SJCRH30 (cell line): ENCODE measurements at regions not wholly inside any gene's neighbourhood (a gene's known extent, or its start where the extent isn't known, plus 50 kb on each side); places are given as distances from the start of the nearest gene placed in this dataset.
A peak's percentile ranks its signal among the peaks of the same experiment; 100 is the strongest.

ENCODE experiments used
- DNase-seq, 2 experiments: peaks; one replicate each; pipeline ENCODE4 v3.0.0-alpha.2; 2015 to 2020
- H3K27ac ChIP-seq: fragments of 250-450 bp; sonication (Bioruptor Pico); 2 replicates; pipeline ENCODE4 v1.5.1; 2020; ENCODE audit warnings: mild to moderate bottlenecking, moderate library complexity
- H3K27me3 ChIP-seq: fragments of 250-450 bp; sonication (Bioruptor Pico); 2 replicates; pipeline ENCODE4 v1.5.1; 2020; ENCODE audit warnings: mild to moderate bottlenecking, moderate library complexity
- H3K36me3 ChIP-seq: fragments of 250-450 bp; sonication (Bioruptor Pico); 2 replicates; pipeline ENCODE4 v1.5.1; 2020; ENCODE audit warnings: mild to moderate bottlenecking, moderate library complexity
- H3K4me1 ChIP-seq: fragments of 250-450 bp; sonication (Bioruptor Pico); 2 replicates; pipeline ENCODE4 v1.5.1; 2020; ENCODE audit warnings: mild to moderate bottlenecking, moderate library complexity
- H3K4me3 ChIP-seq: fragments of 250-450 bp; sonication (Bioruptor Pico); 2 replicates; pipeline ENCODE4 v1.5.1; 2020; ENCODE audit warnings: mild to moderate bottlenecking, moderate library complexity
- H3K9me3 ChIP-seq: fragments of 250-450 bp; sonication (Bioruptor Pico); replicated peaks from 2 replicates; pipeline ENCODE4 v1.5.1; 2020; ENCODE audit warnings: mild to moderate bottlenecking, moderate library complexity

- DNase-seq: no peak
- Histone ChIP-seq H3K9me3 (no peaks in the 10 kb centered on the region), H3K27ac (no peak overlapping the region), H3K27me3 (peaks cover 2% of the 10 kb centered on the region; the same call in 1 of the 2 replicates), H3K4me3 (no peak overlapping the region), H3K4me1 (no peaks in the 10 kb centered on the region), H3K36me3 (no peaks in the 10 kb centered on the region)
These were observed 518.0 kb downstream of the XPNPEP1 start for GRCh38 chr10:109405338-109405737.

GRCh38 chr10:109403551-109403950 is 519.8 kb downstream of the XPNPEP1 start:
- Histone ChIP-seq H3K36me3 (no peaks in the 10 kb centered on the region), H3K4me3 (no peak overlapping the region), H3K4me1 (no peaks in the 10 kb centered on the region), H3K27ac (no peak overlapping the region), H3K9me3 (no peaks in the 10 kb centered on the region; the same call in 1 of the 2 replicates), H3K27me3 (peaks cover 2% of the 10 kb centered on the region; the same call in 1 of the 2 replicates)
- no peak for DNase-seq

GRCh38 chr10:109393425-109393824 is 529.9 kb downstream of the XPNPEP1 start:
- no peaks in the 10 kb centered on the region for H3K9me3 ChIP-seq
- H3K4me1 ChIP-seq: no peaks in the 10 kb centered on the region
- H3K27me3 ChIP-seq: no peaks in the 10 kb centered on the region
- DNase-seq: peak; percentile 23 to 40
- H3K4me3 ChIP-seq: no peak overlapping the region
- H3K27ac ChIP-seq: no peak overlapping the region
- H3K36me3 ChIP-seq: no peaks in the 10 kb centered on the region

- H3K4me3 ChIP-seq: no peak overlapping the region
- no peaks in the 10 kb centered on the region for H3K27me3 ChIP-seq
- peak overlapping the region; percentile 71 for H3K27ac ChIP-seq
These were observed 536.4 kb downstream of the XPNPEP1 start for GRCh38 chr10:109386921-109387320.

GRCh38 chr10:109386101-109386500 is 537.2 kb downstream of the XPNPEP1 start:
- no peaks in the 10 kb centered on the region for H3K36me3 ChIP-seq
- H3K27ac ChIP-seq: peak overlapping the region; percentile 75
- H3K27me3 ChIP-seq: no peaks in the 10 kb centered on the region
- peaks cover 3% of the 10 kb centered on the region for H3K9me3 ChIP-seq
- DNase-seq: peak; percentile 85 to 92
- H3K4me3 ChIP-seq: no peak overlapping the region
- peaks cover 17% of the 10 kb centered on the region for H3K4me1 ChIP-seq

More at GRCh38 chr10:109386921-109387320, 536.4 kb downstream of the XPNPEP1 start:
- DNase-seq: peak; percentile 31 to 68
- peaks cover 17% of the 10 kb centered on the region for H3K4me1 ChIP-seq
- H3K9me3 ChIP-seq: peaks cover 3% of the 10 kb centered on the region
- no peaks in the 10 kb centered on the region for H3K36me3 ChIP-seq

- Histone ChIP-seq H3K27ac (no peak overlapping the region), H3K9me3 (no peaks in the 10 kb centered on the region), H3K27me3 (no peaks in the 10 kb centered on the region)
These were observed 544.1 kb downstream of the XPNPEP1 start for GRCh38 chr10:109379186-109379585.

GRCh38 chr10:109374215-109374614 is 549.1 kb downstream of the XPNPEP1 start:
- Histone ChIP-seq H3K4me1 (peaks cover 10% of the 10 kb centered on the region; the same call in 1 of the 2 replicates), H3K27me3 (no peaks in the 10 kb centered on the region), H3K36me3 (no peaks in the 10 kb centered on the region), H3K4me3 (no peak overlapping the region), H3K9me3 (no peaks in the 10 kb centered on the region), H3K27ac (no peak overlapping the region)
- no peak for DNase-seq

More at GRCh38 chr10:109379186-109379585, 544.1 kb downstream of the XPNPEP1 start:
- H3K4me1 ChIP-seq: peaks cover 8% of the 10 kb centered on the region; the same call in 1 of the 2 replicates
- DNase-seq: no peak
- H3K36me3 ChIP-seq: no peaks in the 10 kb centered on the region
- H3K4me3 ChIP-seq: no peak overlapping the region

- H3K36me3 ChIP-seq: no peaks in the 10 kb centered on the region
- H3K27me3 ChIP-seq: no peaks in the 10 kb centered on the region
- H3K4me3 ChIP-seq: no peak overlapping the region
- H3K27ac ChIP-seq: no peak overlapping the region
- DNase-seq: no peak
- H3K4me1 ChIP-seq: peaks cover 6% of the 10 kb centered on the region; the same call in 1 of the 2 replicates
- 0 out of 2 replicates have a peak, but pooled peaks cover 2% of the 10 kb centered on the region for H3K9me3 ChIP-seq
These were observed 564.0 kb downstream of the XPNPEP1 start for GRCh38 chr10:109359316-109359715.

- Histone ChIP-seq H3K27ac (no peak overlapping the region), H3K9me3 (no peaks in the 10 kb centered on the region), H3K36me3 (no peaks in the 10 kb centered on the region), H3K27me3 (no peaks in the 10 kb centered on the region), H3K4me3 (no peak overlapping the region), H3K4me1 (peaks cover 6% of the 10 kb centered on the region; the same call in 1 of the 2 replicates)
- DNase-seq: no peak
These were observed 565.0 kb downstream of the XPNPEP1 start for GRCh38 chr10:109358325-109358724.

- H3K9me3 ChIP-seq: peaks cover 7% of the 10 kb centered on the region
- peaks cover 26% of the 10 kb centered on the region for H3K4me1 ChIP-seq
- no peak for DNase-seq
- no peak overlapping the region for H3K4me3 ChIP-seq
- no peaks in the 10 kb centered on the region for H3K27me3 ChIP-seq
- H3K36me3 ChIP-seq: no peaks in the 10 kb centered on the region
- no peak overlapping the region for H3K27ac ChIP-seq
These were observed 575.0 kb downstream of the XPNPEP1 start for GRCh38 chr10:109348324-109348723.

GRCh38 chr10:109343293-109343692 is 580.0 kb downstream of the XPNPEP1 start:
- no peaks in the 10 kb centered on the region; the same call in 1 of the 2 replicates for H3K9me3 ChIP-seq
- H3K36me3 ChIP-seq: no peaks in the 10 kb centered on the region
- peaks cover 41% of the 10 kb centered on the region for H3K4me1 ChIP-seq
- peak; percentile 93 to 97 for DNase-seq
- peak overlapping the region; percentile 85 for H3K27ac ChIP-seq
- no peak overlapping the region for H3K4me3 ChIP-seq
- no peaks in the 10 kb centered on the region for H3K27me3 ChIP-seq

- DNase-seq: no peak
- Histone ChIP-seq H3K36me3 (no peaks in the 10 kb centered on the region), H3K9me3 (no peaks in the 10 kb centered on the region; the same call in 1 of the 2 replicates), H3K27me3 (no peaks in the 10 kb centered on the region), H3K4me3 (no peak overlapping the region), H3K27ac (peak overlapping the region; percentile 85), H3K4me1 (peaks cover 41% of the 10 kb centered on the region)
These were observed 581.3 kb downstream of the XPNPEP1 start for GRCh38 chr10:109341986-109342385.

GRCh38 chr10:109328001-109328400 is 595.3 kb downstream of the XPNPEP1 start:
- no peaks in the 10 kb centered on the region for H3K9me3 ChIP-seq
- no peak for DNase-seq
- no peak overlapping the region for H3K27ac ChIP-seq
- no peaks in the 10 kb centered on the region for H3K36me3 ChIP-seq
- no peaks in the 10 kb centered on the region for H3K27me3 ChIP-seq
- no peaks in the 10 kb centered on the region for H3K4me1 ChIP-seq
- no peak overlapping the region for H3K4me3 ChIP-seq

- DNase-seq: no peak
- Histone ChIP-seq H3K27me3 (no peaks in the 10 kb centered on the region), H3K4me1 (no peaks in the 10 kb centered on the region), H3K4me3 (no peak overlapping the region), H3K36me3 (no peaks in the 10 kb centered on the region), H3K27ac (no peak overlapping the region), H3K9me3 (no peaks in the 10 kb centered on the region)
These were observed 596.0 kb downstream of the XPNPEP1 start for GRCh38 chr10:109327266-109327665.

GRCh38 chr10:109324721-109325120 is 598.6 kb downstream of the XPNPEP1 start:
- no peaks in the 10 kb centered on the region for H3K4me1 ChIP-seq
- no peak for DNase-seq
- no peaks in the 10 kb centered on the region for H3K36me3 ChIP-seq

GRCh38 chr10:109317746-109318366 is 605.5 kb downstream of the XPNPEP1 start:
- peak overlapping the region; percentile 51 for H3K27ac ChIP-seq
- DNase-seq: peak; percentile 34 to 76
- peaks cover 12% of the 10 kb centered on the region for H3K4me1 ChIP-seq
- no peaks in the 10 kb centered on the region for H3K36me3 ChIP-seq
- H3K4me3 ChIP-seq: no peak overlapping the region
- H3K27me3 ChIP-seq: no peaks in the 10 kb centered on the region
- H3K9me3 ChIP-seq: peaks cover 2% of the 10 kb centered on the region; the same call in 1 of the 2 replicates

More at GRCh38 chr10:109324721-109325120, 598.6 kb downstream of the XPNPEP1 start:
- Histone ChIP-seq H3K9me3 (peaks cover 2% of the 10 kb centered on the region; the same call in 1 of the 2 replicates), H3K27me3 (no peaks in the 10 kb centered on the region), H3K27ac (no peak overlapping the region), H3K4me3 (no peak overlapping the region)
